K562 (cell line): ENCODE measurements at regions not wholly inside any gene's neighbourhood (a gene's known extent, or its start where the extent isn't known, plus 50 kb on each side); places are given as distances from the start of the nearest gene placed in this dataset.

Experiments used
- ATAC-seq: fragments of 200-7000 bp; cut with Tn5 transposase; 3 replicates; pipeline ENCODE4 v1.9.1; 2020; ENCODE audit warnings: moderate library complexity
- BruUV-seq: library from RNA; stranded (reverse); fragments of 400-500 nt; replicated peaks from 2 replicates; lab custom pipeline; 2021; lab: Mats Ljungman, UMichigan
- CTCF ChIA-PET: fragments of 300-600 bp; formaldehyde crosslinking; extraction: SDS; loops from one replicate; lab custom pipeline; 2021; ENCODE audit warnings: low intra/inter-chr PET ratio; lab: Yijun Ruan, JAX
- POLR2A ChIA-PET: fragments of 300-600, 350-650 bp; sonication (Branson Sonifier 250); formaldehyde crosslinking; extraction: SDS; loops from one replicate; lab custom pipeline; 2021; ENCODE audit warnings: antibody characterized with exemption, inconsistent platforms; lab: Yijun Ruan, JAX
- DNase-seq, 4 experiments: peaks; one replicate each; pipeline versions ENCODE4 v3.0.0 to v3.0.0-alpha.2; 2011 to 2018; ENCODE audit warnings: low spot score in 3 of 4, mixed read lengths in 3 of 4; ENCODE audit errors: extremely low read depth in 1 of 4
- FAIRE-seq: peaks from 2 replicates; lab custom pipeline; 2011; peaks lifted over from hg19 to GRCh38; lab: Jason Lieb, UNC
- H2AFZ ChIP-seq: 2 replicates; pipeline ENCODE4 v1.6.0; 2011; ENCODE audit warnings: low read depth, low read length, control low read depth, inconsistent platforms
- H3K27ac ChIP-seq: fragments of 200-600 bp; 3 replicates; pipeline ENCODE4 v1.8.0; 2011; ENCODE audit warnings: low read depth, mild to moderate bottlenecking, control low read depth, inconsistent platforms, low read length, moderate library complexity, mixed read lengths; ENCODE audit errors: extremely low read depth
- H3K27me3 ChIP-seq, 2 experiments: fragments of 300-600 bp in 1 of 2; 2 replicates in 1 of 2; 3 replicates in 1 of 2; pipeline versions ENCODE4 v1.6.0 to v1.8.0; 2011; ENCODE audit warnings: inconsistent platforms in 2 of 2, low read length in 2 of 2, mild to moderate bottlenecking in 1 of 2, mixed read lengths in 1 of 2, moderate library complexity in 1 of 2; ENCODE audit not compliant: control insufficient read depth in 2 of 2, insufficient read depth in 2 of 2
- H3K36me3 ChIP-seq: fragments of 300-600 bp; 3 replicates; pipeline ENCODE4 v1.8.0; 2011; ENCODE audit warnings: mild to moderate bottlenecking, low read length, inconsistent platforms; ENCODE audit not compliant: control insufficient read depth, insufficient read depth
- H3K4me1 ChIP-seq, 2 experiments: fragments of 200-600 bp in 1 of 2; replicated peaks in 1 of 2; 2 replicates in 1 of 2; 3 replicates in 1 of 2; pipeline versions ENCODE4 v1.5.1 to v1.8.0; 2011; ENCODE audit warnings: inconsistent platforms in 2 of 2, low read length in 2 of 2, mild to moderate bottlenecking in 1 of 2, mixed read lengths in 1 of 2, moderate library complexity in 1 of 2; ENCODE audit not compliant: control insufficient read depth in 2 of 2, insufficient read depth in 2 of 2
- H3K4me2 ChIP-seq: 2 replicates; pipeline ENCODE4 v1.6.1; 2011; ENCODE audit warnings: low read length, control low read depth, inconsistent platforms, mixed read lengths; ENCODE audit not compliant: insufficient read depth
- H3K4me3 ChIP-seq: fragments of 200-600 bp; sonication (generic), shearing (Covaris generic); 2 replicates; pipeline ENCODE4 v1.5.1; 2016; ENCODE audit warnings: control low read depth, inconsistent platforms
- H3K79me2 ChIP-seq: fragments of 200-600 bp; 3 replicates; pipeline ENCODE4 v1.8.0; 2011; ENCODE audit warnings: low read length, inconsistent platforms; ENCODE audit not compliant: control insufficient read depth, insufficient read depth
- H3K9ac ChIP-seq, 2 experiments: 2 replicates each; pipeline versions ENCODE4 v1.6.0 to v1.6.1; 2011; ENCODE audit warnings: low read depth in 2 of 2, low read length in 2 of 2, control low read depth in 1 of 2, inconsistent platforms in 1 of 2, mild to moderate bottlenecking in 1 of 2, mixed read lengths in 1 of 2; ENCODE audit not compliant: insufficient read depth in 1 of 2
- H3K9me1 ChIP-seq: one replicate; pipeline ENCODE4 v1.6.0; 2011; ENCODE audit warnings: inconsistent platforms, mild to moderate bottlenecking, low read length, moderate library complexity; ENCODE audit not compliant: control insufficient read depth, insufficient read depth
- H3K9me3 ChIP-seq: replicated peaks from 2 replicates; pipeline ENCODE4 v1.5.1; 2011; ENCODE audit warnings: low read depth, low read length, inconsistent platforms; ENCODE audit not compliant: control insufficient read depth, insufficient read depth
- H4K20me1 ChIP-seq: replicated peaks from 2 replicates; pipeline ENCODE4 v1.6.1; 2011; ENCODE audit warnings: low read length, inconsistent platforms, mixed read lengths; ENCODE audit not compliant: control insufficient read depth, insufficient read depth
- ARID1B ChIP-seq: fragments of 450-650 bp; IDR thresholded peaks from 2 replicates; pipeline ENCODE4 v1.6.1; 2016; ENCODE audit warnings: antibody characterized with exemption, mild to moderate bottlenecking, inconsistent platforms
- BACH1 ChIP-seq: fragments of 200-800 bp; sonication (Bioruptor generic); IDR thresholded peaks from 2 replicates; pipeline ENCODE4 v1.6.1; 2016; ENCODE audit warnings: missing genetic modification characterization, missing compliant biosample characterization
- CEBPG ChIP-seq, 3 experiments: fragments of 200-800 bp in 1 of 3; sonication (Bioruptor generic) in 1 of 3; sonication (generic) in 1 of 3; formaldehyde crosslinking in 1 of 3; IDR thresholded peaks in 2 of 3; conservative IDR thresholded peaks in 1 of 3; 2 replicates each; pipeline versions ENCODE4 v1.6.1 to v1.8.0; 2016 to 2022; ENCODE audit warnings: missing compliant biosample characterization in 2 of 3, missing genetic modification characterization in 2 of 3, mild to moderate bottlenecking in 1 of 3, missing genetic modification reagents in 1 of 3
- CTBP1 ChIP-seq: fragments of 450-650 bp; IDR thresholded peaks from 2 replicates; pipeline ENCODE4 v1.6.1; 2016; ENCODE audit warnings: borderline replicate concordance
- JUND ChIP-seq, 2 experiments: IDR thresholded peaks; 2 replicates in 1 of 2; 3 replicates in 1 of 2; pipeline ENCODE4 v1.6.1; 2011; ENCODE audit warnings: borderline replicate concordance in 2 of 2, low read depth in 2 of 2, low read length in 2 of 2, improper control_type of control experiment in 1 of 2, missing biosample characterization in 1 of 2, missing genetic modification characterization in 1 of 2, missing genetic modification reagents in 1 of 2
- L3MBTL2 ChIP-seq: fragments of 450-650 bp; IDR thresholded peaks from 2 replicates; pipeline ENCODE4 v1.6.1; 2016; ENCODE audit warnings: mild to moderate bottlenecking, moderate library complexity
- NFIC ChIP-seq: fragments of 450-650 bp; IDR thresholded peaks from 2 replicates; pipeline ENCODE4 v1.6.1; 2017; ENCODE audit warnings: mild to moderate bottlenecking, inconsistent platforms
- PHTF2 ChIP-seq: fragments of 250-450 bp; sonication (Bioruptor Pico); IDR thresholded peaks from 2 replicates; pipeline ENCODE4 v1.5.0; 2021; ENCODE audit warnings: mild to moderate bottlenecking
- POLR3G ChIP-seq: IDR thresholded peaks from 2 replicates; pipeline ENCODE4 v1.6.1; 2011; ENCODE audit not compliant: insufficient read length, insufficient replicate concordance; ENCODE audit errors: extremely low read depth
- SMARCA4 ChIP-seq: fragments of 450-650 bp; IDR thresholded peaks from 2 replicates; pipeline ENCODE4 v1.6.1; 2016
- SRSF1 ChIP-seq: fragments of 200-400 bp; formaldehyde crosslinking; IDR thresholded peaks from 2 replicates; pipeline ENCODE4 v1.6.1; 2017; ENCODE audit warnings: mild to moderate bottlenecking, low read depth, low read length, moderate library complexity
- ZNF584 ChIP-seq: fragments of 200-800 bp; sonication (Bioruptor generic); IDR thresholded peaks from 2 replicates; pipeline ENCODE4 v1.6.1; 2016; ENCODE audit warnings: low read depth, mild to moderate bottlenecking, missing genetic modification characterization, missing compliant biosample characterization
- WGBS: fragments of 100-300 bp; shearing (Covaris generic); methylation state at CpG from one replicate; pipeline ENCODE4 v1.1.6; 2016; ENCODE audit warnings: low coverage, mixed read lengths; ENCODE audit not compliant: insufficient coverage; ENCODE audit errors: missing lambda C conversion rate; 5-methylcytosine and 5-hydroxymethylcytosine counted together
- in situ Hi-C: fragments of 300-500 bp; cut with MboI; formaldehyde crosslinking; loops from 4 replicates; pipeline ENCODE4 v1.15.0; 2018; ENCODE audit warnings: inconsistent platforms, mixed read lengths
- intact Hi-C: fragments of 100-400 bp; cut with micrococcal nuclease; formaldehyde crosslinking; loops from 2 replicates; pipeline ENCODE4 v1.14.2; 2022
- TF ChIP-seq, protein P1 (sequence below): fragments of 250-450 bp; sonication (Bioruptor Pico); IDR thresholded peaks from 2 replicates; pipeline ENCODE4 v1.8.0; 2022; ENCODE audit warnings: moderate library complexity, mild to moderate bottlenecking, inconsistent platforms
- TF ChIP-seq, protein P2 (sequence below): conservative IDR thresholded peaks from 2 replicates; pipeline ENCODE4 v1.6.1; 2011; ENCODE audit warnings: low read depth, mild to moderate bottlenecking, low read length; ENCODE audit not compliant: control insufficient read depth

DNA sequence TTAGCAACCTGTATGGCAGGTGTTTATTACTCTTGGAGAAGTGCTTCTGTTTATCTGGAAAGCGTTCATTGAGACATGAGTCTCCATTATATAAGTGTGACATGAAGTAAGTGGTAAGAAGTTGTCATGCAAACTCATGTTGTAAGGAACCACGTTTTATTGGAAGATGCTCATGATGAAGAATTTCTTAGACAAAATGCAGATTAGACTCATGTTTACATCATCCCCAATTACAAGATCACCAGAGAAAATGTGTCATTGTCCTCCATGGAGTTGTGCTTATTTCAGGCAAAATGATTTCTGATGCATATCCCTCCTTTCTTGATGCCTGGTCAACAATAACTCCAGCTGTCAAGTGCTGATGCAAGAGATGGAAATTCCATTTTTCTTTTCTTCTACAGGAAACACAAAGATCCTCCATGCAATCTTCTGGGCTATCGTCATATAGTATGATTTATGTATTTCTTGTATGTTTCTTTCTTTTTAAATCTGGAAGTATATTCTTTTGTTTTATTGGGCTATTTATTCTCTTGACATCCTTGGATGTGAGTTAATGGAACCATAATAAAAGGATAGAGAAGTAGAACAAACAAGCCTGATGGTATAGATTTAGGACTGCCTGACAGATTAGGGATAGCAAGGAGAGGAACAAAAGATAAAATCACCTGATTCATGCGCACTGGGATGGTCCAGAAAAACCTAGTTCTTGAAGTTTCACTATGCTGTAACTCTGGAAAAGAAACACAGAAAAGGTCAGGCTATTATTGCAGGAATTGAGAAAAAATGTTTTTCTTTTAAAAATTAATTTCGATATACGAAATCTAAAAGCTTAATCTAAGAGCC, 50.7 kb upstream of the DIAPH3 start:
- H3K27me3 ChIP-seq, result no peaks in the 10 kb centered on the region
- H3K4me3 ChIP-seq, result no peak overlapping the region
- no peaks in the 10 kb centered on the region for H3K9me3 ChIP-seq
- no peak overlapping the region for H3K27ac ChIP-seq
- DNase-seq, result no peak
- no peaks in the 10 kb centered on the region for H4K20me1 ChIP-seq
- no peaks in the 10 kb centered on the region for H3K9me1 ChIP-seq
- no peak overlapping the region for H2AFZ ChIP-seq
- no peaks in the 10 kb centered on the region for H3K36me3 ChIP-seq
- no peak for FAIRE-seq
- WGBS, result 37% methylated on average over 6 of the region's 6 CpGs
- H3K4me2 ChIP-seq, result no peak overlapping the region
- no peak overlapping the region for H3K9ac ChIP-seq
- intact Hi-C loops (loop anchor here (2.0 kb wide), 1 partner anchor 50 kb away; no protein-coding TSS in a partner anchor), in situ Hi-C loops (no loop called here)
- H3K79me2 ChIP-seq, result no peaks in the 10 kb centered on the region
- no TSS peak for BruUV-seq
- ChIA-PET CTCF (no interaction called here), POLR2A (interaction anchor here (1.0 to 1.4 kb wide), 2 partner anchors 10 to 17 kb away, joined by 4 read pairs; no protein-coding TSS in a partner anchor)
- H3K4me1 ChIP-seq, result peaks cover 0 to 6% of the 10 kb centered on the region in 2 experiments; a peak in 1 of 5 replicates
- ATAC-seq, result peak; percentile 38; the same call in 2 of the 3 replicates
- no peak for TF ChIP-seq PHTF2 (CRISPR knock-in tag)
- peak; percentile 91 for TF ChIP-seq CEBPG (CRISPR knock-in tag; IDR thresholded peaks at IDR 0.05)
- TF ChIP-seq CEBPG (tag; conservative IDR thresholded peaks at IDR 0.05 in 1 of 2, IDR thresholded peaks at IDR 0.05 in 1 of 2), result peak; percentile 68 to 97
- no peak for TF ChIP-seq SRSF1
- peak; percentile 22; the same call in 1 of the 2 replicates for TF ChIP-seq CTBP1
- peak; percentile 62 for TF ChIP-seq BACH1 (tag)
- peak; percentile 80 for TF ChIP-seq ZNF584 (CRISPR knock-in tag)
- TF ChIP-seq L3MBTL2, result peak; percentile 60; the same call in 1 of the 2 replicates
- TF ChIP-seq JUND (IDR thresholded peaks at IDR 0.05; ENCODE audit: borderline replicate concordance, low read depth, low read length), result peak; percentile 24; the same call in 1 of the 2 replicates
- TF ChIP-seq JUND (tag; IDR thresholded peaks at IDR 0.05; ENCODE audit: borderline replicate concordance, low read depth, low read length), result no peak
- TF ChIP-seq POLR3G, result no peak
- TF ChIP-seq SMARCA4, result peak; percentile 59; the same call in 1 of the 2 replicates
- no peak for TF ChIP-seq NFIC
- TF ChIP-seq, protein P1, sequence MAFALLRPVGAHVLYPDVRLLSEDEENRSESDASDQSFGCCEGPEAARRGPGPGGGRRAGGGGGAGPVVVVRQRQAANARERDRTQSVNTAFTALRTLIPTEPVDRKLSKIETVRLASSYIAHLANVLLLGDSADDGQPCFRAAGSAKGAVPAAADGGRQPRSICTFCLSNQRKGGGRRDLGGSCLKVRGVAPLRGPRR (CRISPR knock-in tag), result no peak
- TF ChIP-seq, protein P2, sequence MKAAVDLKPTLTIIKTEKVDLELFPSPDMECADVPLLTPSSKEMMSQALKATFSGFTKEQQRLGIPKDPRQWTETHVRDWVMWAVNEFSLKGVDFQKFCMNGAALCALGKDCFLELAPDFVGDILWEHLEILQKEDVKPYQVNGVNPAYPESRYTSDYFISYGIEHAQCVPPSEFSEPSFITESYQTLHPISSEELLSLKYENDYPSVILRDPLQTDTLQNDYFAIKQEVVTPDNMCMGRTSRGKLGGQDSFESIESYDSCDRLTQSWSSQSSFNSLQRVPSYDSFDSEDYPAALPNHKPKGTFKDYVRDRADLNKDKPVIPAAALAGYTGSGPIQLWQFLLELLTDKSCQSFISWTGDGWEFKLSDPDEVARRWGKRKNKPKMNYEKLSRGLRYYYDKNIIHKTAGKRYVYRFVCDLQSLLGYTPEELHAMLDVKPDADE, result no peak
- 0 out of 2 replicates have a peak, but pooled peaks have one; percentile 48 for TF ChIP-seq ARID1B
